ENCODE measurements at regions not wholly inside any gene's neighbourhood (a gene's known extent, or its start where the extent isn't known, plus 50 kb on each side); places are given as distances from the start of the nearest gene placed in this dataset.

DNA sequence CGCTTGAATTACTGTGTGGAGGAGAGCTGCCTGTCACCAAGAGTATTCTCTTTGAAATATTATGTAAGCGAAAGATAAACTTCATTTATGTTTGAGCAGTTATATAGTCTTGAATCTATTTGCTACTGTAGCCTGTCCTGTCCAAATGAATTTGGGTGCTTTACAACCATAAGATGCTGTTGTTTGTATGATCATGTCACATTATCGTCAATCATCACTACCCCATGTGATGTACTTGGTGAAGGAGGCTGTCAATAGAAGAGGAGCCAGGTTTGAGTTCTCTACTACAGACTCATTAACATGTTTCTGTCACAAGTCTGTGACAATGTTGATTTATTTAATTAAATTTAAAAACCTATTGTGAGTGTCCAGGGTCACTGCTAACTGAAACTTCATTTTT, 403.3 kb upstream of the MEF2C start (continued):
- TF ChIP-seq, protein P1, sequence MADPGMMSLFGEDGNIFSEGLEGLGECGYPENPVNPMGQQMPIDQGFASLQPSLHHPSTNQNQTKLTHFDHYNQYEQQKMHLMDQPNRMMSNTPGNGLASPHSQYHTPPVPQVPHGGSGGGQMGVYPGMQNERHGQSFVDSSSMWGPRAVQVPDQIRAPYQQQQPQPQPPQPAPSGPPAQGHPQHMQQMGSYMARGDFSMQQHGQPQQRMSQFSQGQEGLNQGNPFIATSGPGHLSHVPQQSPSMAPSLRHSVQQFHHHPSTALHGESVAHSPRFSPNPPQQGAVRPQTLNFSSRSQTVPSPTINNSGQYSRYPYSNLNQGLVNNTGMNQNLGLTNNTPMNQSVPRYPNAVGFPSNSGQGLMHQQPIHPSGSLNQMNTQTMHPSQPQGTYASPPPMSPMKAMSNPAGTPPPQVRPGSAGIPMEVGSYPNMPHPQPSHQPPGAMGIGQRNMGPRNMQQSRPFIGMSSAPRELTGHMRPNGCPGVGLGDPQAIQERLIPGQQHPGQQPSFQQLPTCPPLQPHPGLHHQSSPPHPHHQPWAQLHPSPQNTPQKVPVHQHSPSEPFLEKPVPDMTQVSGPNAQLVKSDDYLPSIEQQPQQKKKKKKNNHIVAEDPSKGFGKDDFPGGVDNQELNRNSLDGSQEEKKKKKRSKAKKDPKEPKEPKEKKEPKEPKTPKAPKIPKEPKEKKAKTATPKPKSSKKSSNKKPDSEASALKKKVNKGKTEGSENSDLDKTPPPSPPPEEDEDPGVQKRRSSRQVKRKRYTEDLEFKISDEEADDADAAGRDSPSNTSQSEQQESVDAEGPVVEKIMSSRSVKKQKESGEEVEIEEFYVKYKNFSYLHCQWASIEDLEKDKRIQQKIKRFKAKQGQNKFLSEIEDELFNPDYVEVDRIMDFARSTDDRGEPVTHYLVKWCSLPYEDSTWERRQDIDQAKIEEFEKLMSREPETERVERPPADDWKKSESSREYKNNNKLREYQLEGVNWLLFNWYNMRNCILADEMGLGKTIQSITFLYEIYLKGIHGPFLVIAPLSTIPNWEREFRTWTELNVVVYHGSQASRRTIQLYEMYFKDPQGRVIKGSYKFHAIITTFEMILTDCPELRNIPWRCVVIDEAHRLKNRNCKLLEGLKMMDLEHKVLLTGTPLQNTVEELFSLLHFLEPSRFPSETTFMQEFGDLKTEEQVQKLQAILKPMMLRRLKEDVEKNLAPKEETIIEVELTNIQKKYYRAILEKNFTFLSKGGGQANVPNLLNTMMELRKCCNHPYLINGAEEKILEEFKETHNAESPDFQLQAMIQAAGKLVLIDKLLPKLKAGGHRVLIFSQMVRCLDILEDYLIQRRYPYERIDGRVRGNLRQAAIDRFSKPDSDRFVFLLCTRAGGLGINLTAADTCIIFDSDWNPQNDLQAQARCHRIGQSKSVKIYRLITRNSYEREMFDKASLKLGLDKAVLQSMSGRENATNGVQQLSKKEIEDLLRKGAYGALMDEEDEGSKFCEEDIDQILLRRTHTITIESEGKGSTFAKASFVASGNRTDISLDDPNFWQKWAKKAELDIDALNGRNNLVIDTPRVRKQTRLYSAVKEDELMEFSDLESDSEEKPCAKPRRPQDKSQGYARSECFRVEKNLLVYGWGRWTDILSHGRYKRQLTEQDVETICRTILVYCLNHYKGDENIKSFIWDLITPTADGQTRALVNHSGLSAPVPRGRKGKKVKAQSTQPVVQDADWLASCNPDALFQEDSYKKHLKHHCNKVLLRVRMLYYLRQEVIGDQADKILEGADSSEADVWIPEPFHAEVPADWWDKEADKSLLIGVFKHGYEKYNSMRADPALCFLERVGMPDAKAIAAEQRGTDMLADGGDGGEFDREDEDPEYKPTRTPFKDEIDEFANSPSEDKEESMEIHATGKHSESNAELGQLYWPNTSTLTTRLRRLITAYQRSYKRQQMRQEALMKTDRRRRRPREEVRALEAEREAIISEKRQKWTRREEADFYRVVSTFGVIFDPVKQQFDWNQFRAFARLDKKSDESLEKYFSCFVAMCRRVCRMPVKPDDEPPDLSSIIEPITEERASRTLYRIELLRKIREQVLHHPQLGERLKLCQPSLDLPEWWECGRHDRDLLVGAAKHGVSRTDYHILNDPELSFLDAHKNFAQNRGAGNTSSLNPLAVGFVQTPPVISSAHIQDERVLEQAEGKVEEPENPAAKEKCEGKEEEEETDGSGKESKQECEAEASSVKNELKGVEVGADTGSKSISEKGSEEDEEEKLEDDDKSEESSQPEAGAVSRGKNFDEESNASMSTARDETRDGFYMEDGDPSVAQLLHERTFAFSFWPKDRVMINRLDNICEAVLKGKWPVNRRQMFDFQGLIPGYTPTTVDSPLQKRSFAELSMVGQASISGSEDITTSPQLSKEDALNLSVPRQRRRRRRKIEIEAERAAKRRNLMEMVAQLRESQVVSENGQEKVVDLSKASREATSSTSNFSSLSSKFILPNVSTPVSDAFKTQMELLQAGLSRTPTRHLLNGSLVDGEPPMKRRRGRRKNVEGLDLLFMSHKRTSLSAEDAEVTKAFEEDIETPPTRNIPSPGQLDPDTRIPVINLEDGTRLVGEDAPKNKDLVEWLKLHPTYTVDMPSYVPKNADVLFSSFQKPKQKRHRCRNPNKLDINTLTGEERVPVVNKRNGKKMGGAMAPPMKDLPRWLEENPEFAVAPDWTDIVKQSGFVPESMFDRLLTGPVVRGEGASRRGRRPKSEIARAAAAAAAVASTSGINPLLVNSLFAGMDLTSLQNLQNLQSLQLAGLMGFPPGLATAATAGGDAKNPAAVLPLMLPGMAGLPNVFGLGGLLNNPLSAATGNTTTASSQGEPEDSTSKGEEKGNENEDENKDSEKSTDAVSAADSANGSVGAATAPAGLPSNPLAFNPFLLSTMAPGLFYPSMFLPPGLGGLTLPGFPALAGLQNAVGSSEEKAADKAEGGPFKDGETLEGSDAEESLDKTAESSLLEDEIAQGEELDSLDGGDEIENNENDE (IDR thresholded peaks at IDR 0.05; ENCODE audit: insufficient replicate concordance, low read length): no peak
- no peak for TF ChIP-seq TBP (IDR thresholded peaks at IDR 0.05; ENCODE audit: low read depth, low read length)
- TF ChIP-seq SRF (IDR thresholded peaks at IDR 0.05; ENCODE audit: low read depth, low read length): no peak
- no peak for TF ChIP-seq CBX8 (IDR thresholded peaks at IDR 0.05; ENCODE audit: borderline replicate concordance, low read depth, low read length)
